GM23338 (cell line): ENCODE measurements at regions not wholly inside any gene's neighbourhood (a gene's known extent, or its start where the extent isn't known, plus 50 kb on each side); places are given as distances from the start of the nearest gene placed in this dataset.

Experiments
- ATAC-seq: fragments of 200-7000 bp; cut with Tn5 transposase; 3 replicates; pipeline ENCODE4 v1.9.1; 2020
- DNase-seq: peaks from one replicate; pipeline ENCODE4 v3.0.0-alpha.2; 2015; ENCODE audit warnings: low spot score
- H2AFZ ChIP-seq: fragments of 200-600 bp; sonication (generic); 2 replicates; pipeline ENCODE4 v1.8.0; 2016; ENCODE audit warnings: antibody characterized with exemption, mild to moderate bottlenecking, moderate library complexity
- H3F3A ChIP-seq: fragments of 200-600 bp; sonication (generic); replicated peaks from 2 replicates; pipeline ENCODE4 v1.8.0; 2017; ENCODE audit warnings: antibody characterized with exemption, mixed run types, low read depth
- H3K27ac ChIP-seq: fragments of 200-600 bp; sonication (generic); 2 replicates; pipeline ENCODE4 v1.6.1; 2016; ENCODE audit warnings: low read depth
- H3K27me3 ChIP-seq: fragments of 200-600 bp; sonication (generic); 2 replicates; pipeline ENCODE4 v1.8.0; 2016; ENCODE audit warnings: mild to moderate bottlenecking, mixed run types, moderate library complexity; ENCODE audit not compliant: insufficient read depth
- H3K36me3 ChIP-seq: fragments of 200-600 bp; sonication (generic); 2 replicates; pipeline ENCODE4 v1.8.0; 2016; ENCODE audit warnings: mild to moderate bottlenecking; ENCODE audit not compliant: insufficient read depth
- H3K4me1 ChIP-seq: fragments of 200-600 bp; sonication (generic); 2 replicates; pipeline ENCODE4 v1.8.0; 2016; ENCODE audit warnings: mild to moderate bottlenecking, moderate library complexity; ENCODE audit not compliant: insufficient read depth
- H3K4me2 ChIP-seq: fragments of 200-600 bp; sonication (generic); 2 replicates; pipeline ENCODE4 v1.7.1; 2017; ENCODE audit warnings: mixed run types
- H3K4me3 ChIP-seq: fragments of 200-600 bp; sonication (generic); 2 replicates; pipeline ENCODE4 v1.6.1; 2016; ENCODE audit warnings: mixed run types
- H3K79me2 ChIP-seq: fragments of 200-600 bp; sonication (generic); replicated peaks from 2 replicates; pipeline ENCODE4 v1.8.0; 2017; ENCODE audit warnings: mild to moderate bottlenecking; ENCODE audit not compliant: insufficient read depth
- H3K9me2 ChIP-seq: fragments of 200-600 bp; sonication (generic); 2 replicates; pipeline ENCODE4 v1.8.0; 2017; ENCODE audit not compliant: insufficient read depth
- H4K20me1 ChIP-seq: fragments of 200-600 bp; sonication (generic); replicated peaks from 2 replicates; pipeline ENCODE4 v1.8.0; 2017; ENCODE audit warnings: mild to moderate bottlenecking; ENCODE audit not compliant: insufficient read depth
- H3K27ac Mint-ChIP-seq: 2 replicates; pipeline ENCODE4 v1.8.0; 2020; ENCODE audit warnings: inconsistent platforms, mild to moderate bottlenecking, moderate library complexity, mixed read lengths
- H3K27me3 Mint-ChIP-seq: 3 replicates; pipeline ENCODE4 v1.8.0; 2022; ENCODE audit warnings: low read depth, mild to moderate bottlenecking, moderate library complexity, mixed read lengths, inconsistent platforms; ENCODE audit not compliant: insufficient read depth, poor library complexity
- H3K36me3 Mint-ChIP-seq: 3 replicates; pipeline ENCODE4 v1.8.0; 2021; ENCODE audit warnings: low read depth, mild to moderate bottlenecking, inconsistent platforms, moderate library complexity, mixed read lengths
- H3K4me1 Mint-ChIP-seq: 3 replicates; pipeline ENCODE4 v1.8.0; 2020; ENCODE audit warnings: mild to moderate bottlenecking, inconsistent platforms, mixed read lengths
- H3K4me3 Mint-ChIP-seq: 3 replicates; pipeline ENCODE4 v1.8.0; 2021; ENCODE audit warnings: moderate library complexity, mild to moderate bottlenecking, inconsistent platforms, mixed read lengths
- H3K9me3 Mint-ChIP-seq: 3 replicates; pipeline ENCODE4 v1.8.0; 2020; ENCODE audit warnings: moderate library complexity, mild to moderate bottlenecking, inconsistent platforms, mixed read lengths
- CTCF ChIP-seq, 2 experiments: fragments of 200-600 bp in 1 of 2; sonication (generic) in 1 of 2; conservative IDR thresholded peaks; 2 replicates each; pipeline versions ENCODE4 v1.5.1 to v1.6.1; 2016 to 2017; ENCODE audit warnings: antibody characterized with exemption in 2 of 2, low read depth in 2 of 2, mild to moderate bottlenecking in 2 of 2, moderate library complexity in 1 of 2
- ETS1 ChIP-seq: IDR thresholded peaks from 2 replicates; pipeline ENCODE4 v1.6.1; 2016; ENCODE audit warnings: antibody characterized with exemption
- EZH2 ChIP-seq: fragments of 200-600 bp; sonication (generic); IDR thresholded peaks from one replicate; pipeline ENCODE4 v1.8.0; 2017; ENCODE audit warnings: antibody characterized with exemption, mild to moderate bottlenecking, low read depth; ENCODE audit not compliant: unreplicated experiment
- JUNB ChIP-seq: IDR thresholded peaks from one replicate; pipeline ENCODE4 v1.6.1; 2016; ENCODE audit warnings: antibody characterized with exemption; ENCODE audit not compliant: unreplicated experiment
- NANOG ChIP-seq: IDR thresholded peaks from 2 replicates; pipeline ENCODE4 v1.6.1; 2016; ENCODE audit warnings: antibody characterized with exemption, borderline replicate concordance
- POLR2AphosphoS5 ChIP-seq: IDR thresholded peaks from 2 replicates; pipeline ENCODE4 v1.6.1; 2016; ENCODE audit warnings: antibody characterized with exemption, low read depth
- STAT1 ChIP-seq: IDR thresholded peaks from one replicate; pipeline ENCODE4 v1.6.1; 2016; ENCODE audit warnings: antibody characterized with exemption; ENCODE audit not compliant: unreplicated experiment
- ZNF331 ChIP-seq: fragments of 250-450 bp; sonication (Bioruptor Pico); IDR thresholded peaks from 2 replicates; pipeline ENCODE4 v1.5.0; 2020; ENCODE audit warnings: low read depth, mild to moderate bottlenecking, moderate library complexity
- ZNF462 ChIP-seq: fragments of 250-450 bp; sonication (Bioruptor Pico); IDR thresholded peaks from 2 replicates; pipeline ENCODE4 v1.5.0; 2020; ENCODE audit warnings: mild to moderate bottlenecking, moderate library complexity
- TF ChIP-seq, protein P1 (sequence below): IDR thresholded peaks from one replicate; pipeline ENCODE4 v1.6.1; 2018; ENCODE audit warnings: antibody characterized with exemption; ENCODE audit not compliant: unreplicated experiment

DNA sequence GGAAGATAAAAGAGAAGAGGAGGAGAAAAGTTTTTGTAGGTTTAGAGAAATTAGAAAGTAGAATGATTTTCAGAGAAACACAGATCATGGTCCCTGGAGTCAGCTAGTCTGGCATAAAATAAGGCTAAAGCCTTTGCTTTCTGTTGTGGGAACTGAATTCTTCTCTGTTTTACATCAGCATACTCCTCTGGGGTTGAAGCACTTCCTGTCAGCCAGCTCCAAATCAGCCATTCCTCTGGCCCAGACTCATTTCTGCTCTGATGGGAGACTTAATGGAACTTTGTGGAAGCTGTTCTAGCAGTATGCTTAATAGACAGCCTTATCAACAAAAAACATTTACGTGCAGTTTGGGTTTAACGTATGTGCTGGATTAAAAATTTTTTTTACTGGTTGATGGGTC lies 143.2 kb downstream of the HMHB1 start:
- H3K27me3 ChIP-seq: no peaks in the 10 kb centered on the region
- H4K20me1 ChIP-seq: no peaks in the 10 kb centered on the region
- Mint-ChIP-seq H3K27ac (no peak overlapping the region), H3K9me3 (no peaks in the 10 kb centered on the region), H3K36me3 (no peaks in the 10 kb centered on the region), H3K4me1 (no peaks in the 10 kb centered on the region), H3K27me3 (no peaks in the 10 kb centered on the region), H3K4me3 (no peak overlapping the region)
- no peaks in the 10 kb centered on the region for H3K4me1 ChIP-seq
- ATAC-seq (no peak), DNase-seq (no peak)
- 0 out of 2 replicates have a peak, but pooled peaks cover 8% of the 10 kb centered on the region for H3K9me2 ChIP-seq
- H3K4me3 ChIP-seq: no peak overlapping the region
- H3K79me2 ChIP-seq: no peaks in the 10 kb centered on the region
- H3K27ac ChIP-seq: no peak overlapping the region
- TF ChIP-seq STAT1 (no peak), NANOG (no peak), ZNF331 (CRISPR knock-in tag) (no peak), CTCF (conservative IDR thresholded peaks at IDR 0.05; ENCODE audit: low read depth in 2 of 2) (no peak), JUNB (no peak), EZH2 (no peak), ETS1 (no peak), ZNF462 (no peak), POLR2AphosphoS5 (no peak)
- TF ChIP-seq, protein P1, sequence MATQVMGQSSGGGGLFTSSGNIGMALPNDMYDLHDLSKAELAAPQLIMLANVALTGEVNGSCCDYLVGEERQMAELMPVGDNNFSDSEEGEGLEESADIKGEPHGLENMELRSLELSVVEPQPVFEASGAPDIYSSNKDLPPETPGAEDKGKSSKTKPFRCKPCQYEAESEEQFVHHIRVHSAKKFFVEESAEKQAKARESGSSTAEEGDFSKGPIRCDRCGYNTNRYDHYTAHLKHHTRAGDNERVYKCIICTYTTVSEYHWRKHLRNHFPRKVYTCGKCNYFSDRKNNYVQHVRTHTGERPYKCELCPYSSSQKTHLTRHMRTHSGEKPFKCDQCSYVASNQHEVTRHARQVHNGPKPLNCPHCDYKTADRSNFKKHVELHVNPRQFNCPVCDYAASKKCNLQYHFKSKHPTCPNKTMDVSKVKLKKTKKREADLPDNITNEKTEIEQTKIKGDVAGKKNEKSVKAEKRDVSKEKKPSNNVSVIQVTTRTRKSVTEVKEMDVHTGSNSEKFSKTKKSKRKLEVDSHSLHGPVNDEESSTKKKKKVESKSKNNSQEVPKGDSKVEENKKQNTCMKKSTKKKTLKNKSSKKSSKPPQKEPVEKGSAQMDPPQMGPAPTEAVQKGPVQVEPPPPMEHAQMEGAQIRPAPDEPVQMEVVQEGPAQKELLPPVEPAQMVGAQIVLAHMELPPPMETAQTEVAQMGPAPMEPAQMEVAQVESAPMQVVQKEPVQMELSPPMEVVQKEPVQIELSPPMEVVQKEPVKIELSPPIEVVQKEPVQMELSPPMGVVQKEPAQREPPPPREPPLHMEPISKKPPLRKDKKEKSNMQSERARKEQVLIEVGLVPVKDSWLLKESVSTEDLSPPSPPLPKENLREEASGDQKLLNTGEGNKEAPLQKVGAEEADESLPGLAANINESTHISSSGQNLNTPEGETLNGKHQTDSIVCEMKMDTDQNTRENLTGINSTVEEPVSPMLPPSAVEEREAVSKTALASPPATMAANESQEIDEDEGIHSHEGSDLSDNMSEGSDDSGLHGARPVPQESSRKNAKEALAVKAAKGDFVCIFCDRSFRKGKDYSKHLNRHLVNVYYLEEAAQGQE: no peak
- no peaks in the 10 kb centered on the region for H3K36me3 ChIP-seq
- 0 out of 2 replicates have a peak overlapping the region, but pooled peaks have one; percentile 52 for H2AFZ ChIP-seq
- no peak overlapping the region for H3K4me2 ChIP-seq
- H3F3A ChIP-seq: no peaks in the 10 kb centered on the region
